ENCODE measurements at regions not wholly inside any gene's neighbourhood (a gene's known extent, or its start where the extent isn't known, plus 50 kb on each side); places are given as distances from the start of the nearest gene placed in this dataset.
"Not testable (repeated sequence)": the region's sequence is repeated elsewhere in the genome, so short reads cannot be mapped to it uniquely, and the experiment has no call there.

GRCh38 chr7:52735656-52736055 lies 299.8 kb upstream of the POM121L12 start:
- Histone ChIP-seq H3K27me3 (no peaks in the 10 kb centered on the region), H3K4me3 (no peak overlapping the region), H4K20me1 (ENCODE audit: low read depth) (no peaks in the 10 kb centered on the region), H3K9ac (no peak overlapping the region), H3K79me2 (ENCODE audit: low read depth) (no peaks in the 10 kb centered on the region), H3K9me3 (ENCODE audit: low read depth) (no peaks in the 10 kb centered on the region), H3K4me2 (no peak overlapping the region), H3F3A (ENCODE audit: low read depth) (no peaks in the 10 kb centered on the region), H3K27ac (no peak overlapping the region), H3K36me3 (no peaks in the 10 kb centered on the region), H2AFZ (replicated peaks) (no peak overlapping the region), H3K4me1 (no peaks in the 10 kb centered on the region)
- no peaks in the 10 kb centered on the region for H3K9me3 Mint-ChIP-seq
- no peak overlapping the region for H3K27ac Mint-ChIP-seq
- H3K27me3 Mint-ChIP-seq (ENCODE audit: insufficient read depth, low read depth) = peaks cover 3% of the 10 kb centered on the region
- no peak for DNase-seq (ENCODE audit: low spot score)
- no peaks in the 10 kb centered on the region for H3K36me3 Mint-ChIP-seq
- TF ChIP-seq EZH2 (IDR thresholded peaks at IDR 0.05) = no peak
- no peak for TF ChIP-seq EZH2phosphoT487 (IDR thresholded peaks at IDR 0.05)
- no peak for TF ChIP-seq CTCF (IDR thresholded peaks at IDR 0.05)
- no peak overlapping the region for H3K4me3 Mint-ChIP-seq
- no peaks in the 10 kb centered on the region for H3K4me1 Mint-ChIP-seq

GRCh38 chr7:52728683-52729082 lies 306.8 kb upstream of the POM121L12 start:
- not testable (repeated sequence) for H3K4me3 Mint-ChIP-seq; H3K9ac ChIP-seq; H4K20me1 ChIP-seq (ENCODE audit: low read depth); H3K27me3 ChIP-seq; H3K27ac Mint-ChIP-seq; H3F3A ChIP-seq (ENCODE audit: low read depth); H2AFZ ChIP-seq (replicated peaks); H3K4me2 ChIP-seq; H3K27me3 Mint-ChIP-seq (ENCODE audit: insufficient read depth, low read depth); H3K27ac ChIP-seq; H3K36me3 ChIP-seq; H3K4me3 ChIP-seq; DNase-seq (ENCODE audit: low spot score); H3K9me3 ChIP-seq (ENCODE audit: low read depth); H3K4me1 ChIP-seq; H3K9me3 Mint-ChIP-seq; H3K4me1 Mint-ChIP-seq; H3K36me3 Mint-ChIP-seq; H3K79me2 ChIP-seq (ENCODE audit: low read depth)

GRCh38 chr7:52727632-52728031 lies 307.8 kb upstream of the POM121L12 start:
- peaks cover 3% of the 10 kb centered on the region for H3K4me1 Mint-ChIP-seq
- no peaks in the 10 kb centered on the region for H3K36me3 ChIP-seq
- H3K36me3 Mint-ChIP-seq = no peaks in the 10 kb centered on the region
- no peaks in the 10 kb centered on the region for H4K20me1 ChIP-seq (ENCODE audit: low read depth)
- no peak overlapping the region for H3K27ac Mint-ChIP-seq
- no peak overlapping the region for H3K27ac ChIP-seq
- H3K4me3 ChIP-seq = no peak overlapping the region
- no peak for DNase-seq (ENCODE audit: low spot score)
- no peaks in the 10 kb centered on the region for H3K4me1 ChIP-seq
- no peak overlapping the region for H3K4me3 Mint-ChIP-seq
- H3K9me3 Mint-ChIP-seq = no peaks in the 10 kb centered on the region
- H3K9me3 ChIP-seq (ENCODE audit: low read depth) = no peaks in the 10 kb centered on the region
- H3F3A ChIP-seq (ENCODE audit: low read depth) = no peaks in the 10 kb centered on the region
- H2AFZ ChIP-seq (replicated peaks) = no peak overlapping the region
- H3K27me3 Mint-ChIP-seq (ENCODE audit: insufficient read depth, low read depth) = peaks cover 3% of the 10 kb centered on the region
- H3K27me3 ChIP-seq = no peaks in the 10 kb centered on the region
- no peak overlapping the region for H3K9ac ChIP-seq
- H3K4me2 ChIP-seq = no peak overlapping the region
- no peaks in the 10 kb centered on the region for H3K79me2 ChIP-seq (ENCODE audit: low read depth)
- no peak for TF ChIP-seq EZH2phosphoT487 (IDR thresholded peaks at IDR 0.05)
- no peak for TF ChIP-seq CTCF (IDR thresholded peaks at IDR 0.05)
- TF ChIP-seq EZH2 (IDR thresholded peaks at IDR 0.05) = no peak

- Histone ChIP-seq H3K4me1 (no peaks in the 10 kb centered on the region), H3K9me3 (ENCODE audit: low read depth) (no peaks in the 10 kb centered on the region)
- TF ChIP-seq CTCF (IDR thresholded peaks at IDR 0.05) = no peak
- no peak for TF ChIP-seq EZH2 (IDR thresholded peaks at IDR 0.05)
- TF ChIP-seq EZH2phosphoT487 (IDR thresholded peaks at IDR 0.05) = no peak
These were observed 308.4 kb upstream of the POM121L12 start for GRCh38 chr7:52726986-52727385.

More at GRCh38 chr7:52726986-52727385, 308.4 kb upstream of the POM121L12 start:
- Histone ChIP-seq H3K4me2 (no peak overlapping the region), H3K4me3 (no peak overlapping the region), H2AFZ (replicated peaks) (no peak overlapping the region), H3K27me3 (no peaks in the 10 kb centered on the region), H3F3A (ENCODE audit: low read depth) (no peaks in the 10 kb centered on the region), H3K36me3 (no peaks in the 10 kb centered on the region), H4K20me1 (ENCODE audit: low read depth) (no peaks in the 10 kb centered on the region), H3K27ac (no peak overlapping the region), H3K79me2 (ENCODE audit: low read depth) (no peaks in the 10 kb centered on the region), H3K9ac (no peak overlapping the region)
- H3K27me3 Mint-ChIP-seq (ENCODE audit: insufficient read depth, low read depth) = peaks cover 3% of the 10 kb centered on the region
- no peaks in the 10 kb centered on the region for H3K9me3 Mint-ChIP-seq
- H3K4me1 Mint-ChIP-seq = peaks cover 7% of the 10 kb centered on the region
- DNase-seq (ENCODE audit: low spot score) = no peak
- no peak overlapping the region for H3K4me3 Mint-ChIP-seq
- H3K27ac Mint-ChIP-seq = no peak overlapping the region
- H3K36me3 Mint-ChIP-seq = no peaks in the 10 kb centered on the region

All from neural progenitor cell (in vitro differentiated cells).